ENCODE measurements at regions not wholly inside any gene's neighbourhood (a gene's known extent, or its start where the extent isn't known, plus 50 kb on each side); places are given as distances from the start of the nearest gene placed in this dataset.

- TF ChIP-seq CTCF (IDR thresholded peaks at IDR 0.05) (no peak), POLR2AphosphoS5 (IDR thresholded peaks at IDR 0.05; ENCODE audit: low read depth, low read length) (no peak), EP300 (IDR thresholded peaks at IDR 0.05; ENCODE audit: borderline replicate concordance in 1 of 2, low read depth in 1 of 2, low read length in 1 of 2) (no peak), MEF2A (IDR thresholded peaks at IDR 0.05; ENCODE audit: borderline replicate concordance, low read depth) (no peak), JUND (IDR thresholded peaks at IDR 0.05) (no peak), EZH2phosphoT487 (IDR thresholded peaks at IDR 0.05; ENCODE audit: borderline replicate concordance, low read depth) (no peak), USF2 (IDR thresholded peaks at IDR 0.05; ENCODE audit: borderline replicate concordance, low read depth, low read length) (no peak), PBX3 (IDR thresholded peaks at IDR 0.05) (no peak), TAF1 (IDR thresholded peaks at IDR 0.05; ENCODE audit: borderline replicate concordance, low read depth, low read length) (no peak), USF1 (IDR thresholded peaks at IDR 0.05; ENCODE audit: borderline replicate concordance, low read depth) (no peak), REST (IDR thresholded peaks at IDR 0.05; ENCODE audit: low read depth, low read length) (no peak), ZBTB33 (IDR thresholded peaks at IDR 0.05; ENCODE audit: borderline replicate concordance, low read depth) (no peak)
Observed at GRCh38 chr7:1298931-1299885, 66.5 kb downstream of the UNCX start.
